CD8-positive, alpha-beta memory T cell (primary cell): ENCODE measurements at regions not wholly inside any gene's neighbourhood (a gene's known extent, or its start where the extent isn't known, plus 50 kb on each side); places are given as distances from the start of the nearest gene placed in this dataset.
"Not testable (repeated sequence)": the region's sequence is repeated elsewhere in the genome, so short reads cannot be mapped to it uniquely, and the experiment has no call there.

Experiments used
- CTCF ChIA-PET: fragments of 350-600 bp; sonication (Branson Sonifier 250); formaldehyde crosslinking; loops from one replicate; lab custom pipeline; 2021; ENCODE audit warnings: antibody characterized with exemption; lab: Charles Lee
- POLR2A ChIA-PET: fragments of 350-600 bp; sonication (Branson Sonifier 250); formaldehyde crosslinking; loops from one replicate; lab custom pipeline; 2021; ENCODE audit warnings: antibody characterized with exemption; lab: Charles Lee
- DNase-seq, 5 donors: peaks; one replicate each; pipeline versions ENCODE4 v3.0.0 to v3.0.0-alpha.2; 2020 to 2022; ENCODE audit warnings: mixed read lengths in 1 of 5
- H3K27ac ChIP-seq: one replicate; pipeline ENCODE4 v1.7.0; 2013; ENCODE audit warnings: low read depth, mild to moderate bottlenecking, low read length, moderate library complexity
- H3K27me3 ChIP-seq: 2 replicates; pipeline ENCODE4 v1.7.0; 2013; ENCODE audit warnings: low read length, mild to moderate bottlenecking; ENCODE audit not compliant: insufficient read depth, poor library complexity, severe bottlenecking
- H3K36me3 ChIP-seq: 2 replicates; pipeline ENCODE4 v1.7.0; 2013; ENCODE audit warnings: mild to moderate bottlenecking, low read length, moderate library complexity; ENCODE audit not compliant: insufficient read depth
- H3K4me1 ChIP-seq: 2 replicates; pipeline ENCODE4 v1.7.0; 2013; ENCODE audit warnings: mild to moderate bottlenecking, low read length, moderate library complexity; ENCODE audit not compliant: insufficient read depth
- H3K4me3 ChIP-seq: 2 replicates; pipeline ENCODE4 v1.7.0; 2013; ENCODE audit warnings: mild to moderate bottlenecking, low read length
- H3K9me3 ChIP-seq: 2 replicates; pipeline ENCODE4 v1.7.0; 2013; ENCODE audit warnings: mild to moderate bottlenecking, low read length
- H3K27ac Mint-ChIP-seq, 8 donors: one replicate each; pipeline ENCODE4 v1.8.0; 2020 to 2021; ENCODE audit warnings: mixed read lengths in 8 of 8, mild to moderate bottlenecking in 6 of 8, inconsistent platforms in 3 of 8, moderate library complexity in 3 of 8
- H3K27me3 Mint-ChIP-seq, 2 donors: one replicate each; pipeline ENCODE4 v1.8.0; 2020 to 2021; ENCODE audit warnings: mixed read lengths in 2 of 2, mild to moderate bottlenecking in 1 of 2, moderate library complexity in 1 of 2
- H3K36me3 Mint-ChIP-seq, 3 donors: one replicate each; pipeline ENCODE4 v1.8.0; 2020 to 2021; ENCODE audit warnings: mixed read lengths in 3 of 3, inconsistent platforms in 1 of 3, mild to moderate bottlenecking in 1 of 3
- H3K4me1 Mint-ChIP-seq, 3 donors: one replicate each; pipeline ENCODE4 v1.8.0; 2020 to 2021; ENCODE audit warnings: mixed read lengths in 3 of 3, inconsistent platforms in 1 of 3, mild to moderate bottlenecking in 1 of 3
- H3K4me3 Mint-ChIP-seq, 7 donors: one replicate each; pipeline ENCODE4 v1.8.0; 2020 to 2021; ENCODE audit warnings: mixed read lengths in 7 of 7, mild to moderate bottlenecking in 6 of 7, moderate library complexity in 4 of 7, inconsistent platforms in 2 of 7
- H3K9me3 Mint-ChIP-seq, 5 donors: one replicate each; pipeline ENCODE4 v1.8.0; 2020 to 2022; ENCODE audit warnings: mixed read lengths in 5 of 5, mild to moderate bottlenecking in 3 of 5, moderate library complexity in 2 of 5, inconsistent platforms in 1 of 5

DNA sequence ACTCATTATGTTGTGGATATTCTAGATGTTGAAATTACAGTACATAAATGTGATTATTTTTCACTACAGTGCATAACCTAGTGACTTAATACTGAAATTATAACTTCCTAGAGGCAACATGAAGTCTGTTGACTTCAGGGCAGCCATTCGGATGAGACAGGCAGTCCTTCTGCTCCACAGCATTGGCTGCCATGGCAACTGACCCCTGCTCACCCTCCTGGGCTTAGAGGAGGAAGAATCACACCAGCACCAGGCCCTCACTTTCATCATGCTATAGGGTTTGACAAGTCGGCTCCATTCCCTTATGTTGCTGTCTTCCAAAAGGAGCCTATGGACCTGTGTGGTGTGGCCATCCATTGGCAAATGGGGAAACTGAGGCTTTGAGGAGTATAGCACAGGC lies 233.5 kb upstream of the TMEM132C start:
- Histone ChIP-seq H3K27ac (no peak overlapping the region), H3K4me3 (no peak overlapping the region), H3K36me3 (no peaks in the 10 kb centered on the region), H3K4me1 (no peaks in the 10 kb centered on the region), H3K27me3 (no peaks in the 10 kb centered on the region), H3K9me3 (no peaks in the 10 kb centered on the region)
- H3K4me1 Mint-ChIP-seq = no peaks in the 10 kb centered on the region
- H3K4me3 Mint-ChIP-seq = no peak overlapping the region
- CTCF ChIA-PET = no interaction called here
- peaks cover 0 to 4% of the 10 kb centered on the region in 2 donors for H3K27me3 Mint-ChIP-seq
- H3K36me3 Mint-ChIP-seq = no peaks in the 10 kb centered on the region
- no peak for DNase-seq
- H3K9me3 Mint-ChIP-seq = peaks cover 0 to 7% (median 5%) of the 10 kb centered on the region in 5 donors
- POLR2A ChIA-PET = no interaction called here
- no peak overlapping the region for H3K27ac Mint-ChIP-seq

DNA sequence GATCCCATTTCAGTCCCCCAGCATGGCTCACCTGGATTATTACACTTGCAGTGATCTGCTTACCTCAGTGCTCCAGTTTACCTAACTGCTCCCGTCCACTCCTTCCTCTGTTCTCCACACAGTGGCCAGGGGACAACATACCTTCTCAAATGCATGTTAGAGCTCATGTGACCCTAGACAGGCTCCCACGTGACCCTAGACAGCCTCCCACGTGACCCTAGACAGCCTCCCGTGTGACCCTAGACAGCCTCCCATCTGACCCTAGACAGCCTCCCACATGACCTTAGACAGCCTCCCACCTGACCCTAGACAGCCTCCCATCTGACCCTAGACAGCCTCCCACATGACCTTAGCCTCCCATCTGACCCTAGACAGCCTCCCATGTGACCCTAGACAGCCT lies 226.0 kb upstream of the TMEM132C start:
- no peaks in the 10 kb centered on the region for H3K9me3 ChIP-seq
- DNase-seq = no peak
- H3K27ac Mint-ChIP-seq = no peak overlapping the region
- ChIA-PET POLR2A (no interaction called here), CTCF (no interaction called here)
- H3K27ac ChIP-seq = no peak overlapping the region
- H3K4me3 ChIP-seq = no peak overlapping the region
- H3K4me1 Mint-ChIP-seq = no peaks in the 10 kb centered on the region
- H3K36me3 ChIP-seq = no peaks in the 10 kb centered on the region
- no peaks in the 10 kb centered on the region for H3K27me3 Mint-ChIP-seq
- H3K4me1 ChIP-seq = no peaks in the 10 kb centered on the region
- H3K4me3 Mint-ChIP-seq = no peak overlapping the region
- no peaks in the 10 kb centered on the region for H3K36me3 Mint-ChIP-seq
- H3K9me3 Mint-ChIP-seq = peaks cover 9 to 17% (median 12%) of the 10 kb centered on the region in 5 donors
- H3K27me3 ChIP-seq = no peaks in the 10 kb centered on the region

DNA sequence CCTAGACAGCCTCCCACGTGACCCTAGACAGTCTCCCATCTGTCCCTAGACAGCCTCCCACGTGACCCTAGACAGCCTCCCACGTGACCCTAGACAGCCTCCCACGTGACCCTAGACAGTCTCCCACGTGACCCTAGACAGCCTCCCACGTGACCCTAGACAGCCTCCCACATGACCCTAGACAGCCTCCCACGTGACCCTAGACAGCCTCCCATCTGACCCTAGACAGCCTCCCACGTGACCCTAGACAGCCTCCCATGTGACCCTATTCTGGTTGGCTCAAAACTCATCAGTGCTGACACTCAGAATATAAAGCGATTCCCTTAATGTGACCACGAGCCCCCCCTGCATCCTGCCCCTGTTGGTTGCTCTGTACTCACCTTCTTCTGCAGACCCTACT lies 224.7 kb upstream of the TMEM132C start:
- H3K4me1 ChIP-seq, H3K9me3 ChIP-seq, DNase-seq, H3K4me1 Mint-ChIP-seq, H3K27me3 Mint-ChIP-seq, H3K27ac ChIP-seq, H3K4me3 Mint-ChIP-seq, H3K27ac Mint-ChIP-seq, H3K36me3 Mint-ChIP-seq, H3K27me3 ChIP-seq, H3K4me3 ChIP-seq, H3K36me3 ChIP-seq, POLR2A ChIA-PET, CTCF ChIA-PET: not testable (repeated sequence)
- peaks cover 6 to 17% (median 12%) of the 10 kb centered on the region in 5 donors for H3K9me3 Mint-ChIP-seq

DNA sequence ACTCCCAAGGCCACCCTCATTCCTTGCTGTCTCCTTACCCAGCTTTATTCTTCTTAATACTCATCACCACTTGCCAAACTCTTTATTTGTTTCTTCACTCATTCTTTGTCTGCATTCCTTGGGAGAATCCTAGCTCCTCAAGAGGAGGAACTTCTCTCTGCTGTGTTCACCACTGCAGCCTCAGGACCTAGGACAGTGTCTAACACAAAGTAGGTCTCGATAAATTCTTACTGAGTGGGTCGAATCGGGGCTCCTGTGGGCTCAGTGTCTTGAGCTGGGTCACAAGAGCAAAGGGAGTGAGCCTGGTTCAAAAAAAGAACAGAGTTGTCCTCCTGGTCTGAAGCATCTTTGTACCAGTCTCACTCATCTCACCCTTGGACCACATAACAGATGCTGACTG lies 224.1 kb upstream of the TMEM132C start:
- Histone ChIP-seq H3K27me3 (no peaks in the 10 kb centered on the region), H3K27ac (no peak overlapping the region), H3K4me3 (no peak overlapping the region), H3K9me3 (no peaks in the 10 kb centered on the region), H3K36me3 (no peaks in the 10 kb centered on the region), H3K4me1 (no peaks in the 10 kb centered on the region)
- no peak for DNase-seq
- H3K27me3 Mint-ChIP-seq = no peaks in the 10 kb centered on the region
- no peak overlapping the region for H3K27ac Mint-ChIP-seq
- H3K4me3 Mint-ChIP-seq = no peak overlapping the region
- peaks cover 6 to 18% (median 12%) of the 10 kb centered on the region in 5 donors for H3K9me3 Mint-ChIP-seq
- ChIA-PET POLR2A (no interaction called here), CTCF (no interaction called here)
- no peaks in the 10 kb centered on the region for H3K36me3 Mint-ChIP-seq
- no peaks in the 10 kb centered on the region for H3K4me1 Mint-ChIP-seq

DNA sequence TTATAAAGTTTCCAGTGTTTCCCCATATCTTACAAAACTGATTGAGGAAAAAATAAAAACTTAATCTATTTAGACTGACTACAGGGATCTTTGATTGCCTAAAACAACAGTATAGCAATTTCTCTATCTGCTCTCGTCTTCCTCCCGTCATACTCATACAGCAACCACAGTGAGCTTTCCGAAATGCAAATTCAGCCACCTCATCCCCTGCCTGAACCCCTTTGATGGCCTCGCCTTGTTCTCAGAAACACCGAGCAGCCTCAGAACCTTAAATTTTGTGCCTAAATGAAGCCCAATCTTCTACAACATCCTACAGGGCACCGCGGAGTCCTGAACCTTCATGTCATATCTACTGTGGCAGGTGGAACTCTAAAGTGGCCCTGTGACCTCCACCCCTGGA lies 223.7 kb upstream of the TMEM132C start:
- no peaks in the 10 kb centered on the region for H3K4me1 Mint-ChIP-seq
- H3K36me3 Mint-ChIP-seq = no peaks in the 10 kb centered on the region
- H3K27me3 Mint-ChIP-seq = no peaks in the 10 kb centered on the region
- no peak overlapping the region for H3K27ac Mint-ChIP-seq
- peaks cover 6 to 19% (median 14%) of the 10 kb centered on the region in 5 donors for H3K9me3 Mint-ChIP-seq
- no peaks in the 10 kb centered on the region for H3K9me3 ChIP-seq
- H3K36me3 ChIP-seq = no peaks in the 10 kb centered on the region
- H3K4me3 ChIP-seq = no peak overlapping the region
- no peak overlapping the region for H3K27ac ChIP-seq
- no peaks in the 10 kb centered on the region for H3K27me3 ChIP-seq
- H3K4me3 Mint-ChIP-seq = no peak overlapping the region
- DNase-seq = no peak
- ChIA-PET CTCF (no interaction called here), POLR2A (no interaction called here)
- H3K4me1 ChIP-seq = no peaks in the 10 kb centered on the region

DNA sequence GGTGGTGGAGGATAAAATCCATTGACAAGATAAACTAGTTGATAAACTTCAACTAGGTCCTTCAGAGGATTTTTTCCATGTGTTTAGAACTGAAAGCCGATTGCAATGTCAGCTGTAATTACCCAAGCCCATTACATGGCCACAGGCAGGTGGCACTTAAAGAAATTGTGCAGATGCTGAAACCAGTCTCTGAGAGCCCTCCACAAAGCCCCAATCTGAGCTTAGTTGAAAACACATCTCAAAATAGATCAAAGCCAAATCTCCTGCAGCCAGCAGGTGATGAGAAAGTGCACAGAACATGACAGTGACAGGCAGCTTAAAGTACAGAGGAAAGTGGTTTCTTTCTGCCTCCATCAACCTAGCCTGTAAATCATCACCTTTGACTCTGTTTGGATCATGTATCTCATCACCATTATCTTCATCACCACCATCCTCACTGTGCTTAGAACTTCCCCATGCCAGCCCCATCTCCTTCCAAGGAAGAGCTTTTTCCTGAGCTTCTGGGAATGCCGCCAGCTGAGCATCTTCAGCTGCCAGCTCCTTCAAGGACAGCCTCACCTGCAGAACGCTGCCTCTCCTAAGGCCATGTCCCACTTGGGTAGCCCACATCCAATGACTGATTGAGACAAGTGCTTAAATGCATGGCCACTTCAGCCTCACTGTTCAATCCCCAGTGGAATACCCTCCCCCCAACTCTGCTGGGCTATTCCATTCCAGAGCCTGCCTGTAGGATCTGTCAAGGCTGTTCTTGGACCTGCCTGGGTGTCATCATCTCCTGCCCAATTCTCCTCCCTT lies 219.5 kb upstream of the TMEM132C start:
- Mint-ChIP-seq H3K9me3 (peaks cover 4 to 11% (median 8%) of the 10 kb centered on the region in 5 donors), H3K27ac (no peak overlapping the region), H3K4me3 (no peak overlapping the region), H3K27me3 (peaks cover 0 to 2% of the 10 kb centered on the region in 2 donors), H3K36me3 (no peaks in the 10 kb centered on the region), H3K4me1 (no peaks in the 10 kb centered on the region)
- H3K27ac ChIP-seq = no peak overlapping the region
- DNase-seq = no peak
- POLR2A ChIA-PET = no interaction called here
- CTCF ChIA-PET = no interaction called here
- H3K27me3 ChIP-seq = no peaks in the 10 kb centered on the region
- H3K36me3 ChIP-seq = no peaks in the 10 kb centered on the region
- H3K9me3 ChIP-seq = no peaks in the 10 kb centered on the region
- H3K4me1 ChIP-seq = no peaks in the 10 kb centered on the region
- H3K4me3 ChIP-seq = no peak overlapping the region

DNA sequence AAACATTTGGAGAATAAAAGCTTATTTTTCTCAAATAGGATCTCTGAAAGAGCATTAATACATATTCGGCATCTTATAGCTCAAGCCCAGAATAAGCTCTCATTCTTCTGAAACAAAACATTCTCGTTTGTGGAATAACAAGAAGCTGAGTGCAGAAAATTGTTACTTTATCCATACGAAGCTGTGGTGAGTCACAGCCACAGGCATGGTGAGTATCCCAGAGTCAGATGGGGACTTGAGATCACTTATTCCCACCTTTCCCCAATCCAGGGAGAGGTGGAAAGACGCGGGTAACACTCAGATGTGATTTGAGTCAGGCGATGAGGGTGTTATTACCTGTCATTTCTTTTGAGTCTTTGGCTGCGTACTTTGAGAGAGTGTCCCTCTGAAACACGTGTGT lies 214.6 kb upstream of the TMEM132C start:
- ChIA-PET POLR2A (no interaction called here), CTCF (no interaction called here)
- Mint-ChIP-seq H3K9me3 (peaks cover 0 to 5% (median 2%) of the 10 kb centered on the region in 5 donors), H3K4me1 (no peaks in the 10 kb centered on the region), H3K27me3 (peaks cover 0 to 4% of the 10 kb centered on the region in 2 donors), H3K36me3 (no peaks in the 10 kb centered on the region), H3K4me3 (no peak overlapping the region), H3K27ac (no peak overlapping the region)
- no peaks in the 10 kb centered on the region for H3K9me3 ChIP-seq
- H3K4me1 ChIP-seq = no peaks in the 10 kb centered on the region
- H3K4me3 ChIP-seq = no peak overlapping the region
- no peak for DNase-seq
- no peak overlapping the region for H3K27ac ChIP-seq
- no peaks in the 10 kb centered on the region for H3K27me3 ChIP-seq
- H3K36me3 ChIP-seq = no peaks in the 10 kb centered on the region

DNA sequence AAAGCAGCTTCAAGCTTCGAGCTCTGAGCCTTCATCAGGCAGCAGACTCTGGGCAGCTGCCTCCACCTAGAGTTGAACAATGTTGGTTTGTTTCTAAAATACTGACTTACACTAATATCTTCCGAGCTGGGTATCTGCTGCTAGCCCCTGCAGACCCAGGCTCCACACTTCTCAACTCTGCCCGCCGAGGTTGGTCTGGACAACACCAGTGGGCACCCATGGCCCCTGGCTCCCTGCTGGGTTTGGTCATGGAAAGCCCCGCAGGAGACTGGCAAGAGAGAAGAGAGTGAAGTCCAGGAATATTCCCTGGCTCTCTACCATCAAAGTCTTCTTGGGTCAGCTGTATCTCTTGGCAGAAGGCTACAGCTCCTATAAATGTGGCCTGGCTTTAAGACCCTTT lies 214.2 kb upstream of the TMEM132C start:
- Histone ChIP-seq H3K4me3 (no peak overlapping the region), H3K27me3 (no peaks in the 10 kb centered on the region), H3K36me3 (no peaks in the 10 kb centered on the region), H3K9me3 (no peaks in the 10 kb centered on the region), H3K27ac (no peak overlapping the region), H3K4me1 (no peaks in the 10 kb centered on the region)
- Mint-ChIP-seq H3K27me3 (peaks cover 0 to 4% of the 10 kb centered on the region in 2 donors), H3K36me3 (no peaks in the 10 kb centered on the region), H3K4me3 (no peak overlapping the region), H3K27ac (no peak overlapping the region), H3K4me1 (no peaks in the 10 kb centered on the region), H3K9me3 (peaks cover 0 to 5% (median 1%) of the 10 kb centered on the region in 5 donors)
- POLR2A ChIA-PET = no interaction called here
- CTCF ChIA-PET = no interaction called here
- no peak for DNase-seq
